Muscle of leg (tissue), 3 donors: ENCODE measurements at regions not wholly inside any gene's neighbourhood (a gene's known extent, or its start where the extent isn't known, plus 50 kb on each side); places are given as distances from the start of the nearest gene placed in this dataset.

Source experiments
- DNase-seq: peaks from one replicate; pipeline ENCODE4 v3.0.0; 2013
- H3K27ac ChIP-seq: one replicate; pipeline ENCODE4 v1.5.1; 2013; ENCODE audit warnings: mild to moderate bottlenecking, low read length, control low read depth
- H3K27me3 ChIP-seq: one replicate; pipeline ENCODE4 v1.6.1; 2013; ENCODE audit warnings: low read length; ENCODE audit not compliant: control insufficient read depth, insufficient read depth
- H3K36me3 ChIP-seq: one replicate; pipeline ENCODE4 v1.6.1; 2013; ENCODE audit warnings: low read length; ENCODE audit not compliant: control insufficient read depth, insufficient read depth
- H3K4me1 ChIP-seq: one replicate; pipeline ENCODE4 v1.6.1; 2013; ENCODE audit warnings: low read length; ENCODE audit not compliant: control insufficient read depth, insufficient read depth
- H3K4me3 ChIP-seq: one replicate; pipeline ENCODE4 v1.5.1; 2013; ENCODE audit warnings: low read length, control low read depth
- H3K9me3 ChIP-seq: replicated peaks from 2 replicates; pipeline ENCODE4 v1.6.1; 2013; ENCODE audit warnings: low read depth, low read length; ENCODE audit not compliant: control insufficient read depth
- WGBS: methylation state at CpG from one replicate; pipeline ENCODE4 v1.1.5; 2013; ENCODE audit warnings: missing lambda C conversion rate; ENCODE audit not compliant: insufficient coverage; 5-methylcytosine and 5-hydroxymethylcytosine counted together

DNA sequence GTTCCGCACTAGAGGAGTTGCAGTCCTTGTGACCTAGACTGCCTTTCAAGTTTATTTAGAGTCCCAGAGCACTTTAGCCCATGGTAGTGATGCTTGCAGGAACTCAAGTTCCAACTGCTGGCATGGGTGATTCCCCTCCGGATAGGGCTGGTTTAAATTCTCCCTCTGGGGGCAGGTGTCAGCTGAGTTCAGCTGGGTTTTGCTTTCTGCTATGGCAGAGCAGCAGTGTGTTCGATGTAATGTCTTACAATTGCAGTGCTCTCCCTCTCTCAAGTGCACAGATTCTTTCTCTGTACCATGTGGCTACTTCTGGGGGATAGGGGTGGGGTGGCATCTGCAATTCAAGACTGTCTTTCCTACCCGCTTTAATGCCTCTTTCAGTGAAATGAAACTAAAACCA lies 164.8 kb upstream of the ZIC3 start:
- Histone ChIP-seq H3K27ac (no peak overlapping the region), H3K9me3 (no peaks in the 10 kb centered on the region), H3K4me3 (no peak overlapping the region), H3K4me1 (no peaks in the 10 kb centered on the region), H3K27me3 (peaks cover 10% of the 10 kb centered on the region), H3K36me3 (no peaks in the 10 kb centered on the region)
- DNase-seq = no peak
- WGBS = 70% methylated on average over 4 of the region's 4 CpGs

DNA sequence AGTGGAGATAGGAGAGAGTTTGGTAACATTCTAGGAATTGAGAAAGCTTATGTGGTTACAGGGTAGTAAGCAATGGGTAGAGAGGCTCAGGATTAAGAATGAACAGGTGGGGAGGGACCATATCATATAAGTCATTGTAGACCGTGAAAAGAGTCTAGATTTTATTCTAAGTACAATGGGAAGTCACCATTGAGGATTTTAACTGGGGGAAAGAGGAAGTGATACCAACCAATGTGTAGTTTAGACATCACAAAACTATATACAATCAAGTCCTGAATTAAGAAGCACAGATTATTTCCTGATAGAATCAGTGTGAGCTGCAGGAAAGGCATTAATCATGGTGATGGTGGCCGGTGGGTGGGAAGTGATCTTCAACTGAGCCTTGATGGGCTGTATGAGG lies 178.3 kb upstream of the ZIC3 start:
- Histone ChIP-seq H3K9me3 (no peaks in the 10 kb centered on the region), H3K27me3 (peaks cover 2% of the 10 kb centered on the region), H3K4me1 (no peaks in the 10 kb centered on the region), H3K4me3 (no peak overlapping the region), H3K27ac (no peak overlapping the region), H3K36me3 (no peaks in the 10 kb centered on the region)
- WGBS = 73% methylated on average over 1 of the region's 2 CpGs
- DNase-seq = no peak

DNA sequence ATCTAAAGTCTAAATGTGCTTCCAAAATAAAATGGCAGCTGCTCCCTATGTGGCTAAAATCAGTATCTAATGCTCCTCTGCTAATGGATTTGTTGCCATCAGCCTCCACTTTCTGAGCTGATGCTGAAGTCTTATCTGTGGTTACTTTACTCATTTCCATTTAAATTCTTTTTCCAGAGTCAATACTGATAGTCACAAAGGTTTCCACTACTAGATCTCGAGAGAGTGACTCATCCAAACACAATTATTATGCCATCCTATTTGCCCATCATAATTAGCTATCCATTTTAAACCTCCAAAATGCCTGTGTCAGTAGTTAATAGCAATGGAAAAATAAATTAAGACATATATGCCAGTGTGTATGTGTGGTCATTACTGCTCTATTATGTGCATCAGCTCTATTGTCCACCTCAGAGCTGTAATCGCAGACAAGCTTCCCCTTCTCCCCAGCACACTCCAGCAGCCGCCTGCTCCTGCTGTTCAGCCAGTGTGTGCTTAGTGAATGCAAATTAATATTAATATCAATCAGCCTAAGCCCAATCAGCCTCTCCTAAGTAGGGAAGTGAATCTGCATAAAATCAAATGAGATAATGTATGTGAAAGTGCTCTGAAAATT lies 199.8 kb upstream of the ZIC3 start:
- peaks cover 8% of the 10 kb centered on the region for H3K27me3 ChIP-seq
- WGBS = no CpG with 5 or more reads among the region's 3 CpGs

DNA sequence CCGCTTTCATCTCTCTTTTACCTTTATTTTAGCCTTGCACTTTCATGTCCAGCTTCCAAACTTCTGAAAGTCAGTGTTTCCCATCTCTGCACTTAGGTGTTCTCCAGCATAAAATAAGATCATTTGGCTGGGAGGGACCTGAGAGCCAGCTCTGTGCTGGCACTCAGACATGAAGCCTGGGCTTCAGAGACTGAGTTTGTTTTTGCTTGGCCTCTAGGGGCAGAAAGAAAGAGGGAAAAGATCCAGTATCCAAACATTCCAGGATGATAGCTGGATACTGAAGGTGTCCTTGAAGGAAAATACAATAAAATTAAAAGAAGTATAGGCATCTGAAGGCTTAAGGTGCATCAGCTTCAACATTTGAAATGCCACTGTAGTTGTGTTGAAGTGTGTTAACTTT lies 202.4 kb upstream of the ZIC3 start:
- H3K27me3 ChIP-seq = peaks cover 10% of the 10 kb centered on the region
- no peaks in the 10 kb centered on the region for H3K9me3 ChIP-seq
- no peaks in the 10 kb centered on the region for H3K4me1 ChIP-seq
- no peak overlapping the region for H3K4me3 ChIP-seq
- H3K27ac ChIP-seq = no peak overlapping the region
- no peak for DNase-seq
- H3K36me3 ChIP-seq = no peaks in the 10 kb centered on the region
- WGBS = 55% methylated on average over 1 of the region's 1 CpG

More for the DNA sequence above, 199.8 kb upstream of the ZIC3 start:
- Histone ChIP-seq H3K27ac (no peak overlapping the region), H3K4me1 (no peaks in the 10 kb centered on the region), H3K9me3 (no peaks in the 10 kb centered on the region), H3K36me3 (no peaks in the 10 kb centered on the region), H3K4me3 (no peak overlapping the region)
- no peak for DNase-seq

DNA sequence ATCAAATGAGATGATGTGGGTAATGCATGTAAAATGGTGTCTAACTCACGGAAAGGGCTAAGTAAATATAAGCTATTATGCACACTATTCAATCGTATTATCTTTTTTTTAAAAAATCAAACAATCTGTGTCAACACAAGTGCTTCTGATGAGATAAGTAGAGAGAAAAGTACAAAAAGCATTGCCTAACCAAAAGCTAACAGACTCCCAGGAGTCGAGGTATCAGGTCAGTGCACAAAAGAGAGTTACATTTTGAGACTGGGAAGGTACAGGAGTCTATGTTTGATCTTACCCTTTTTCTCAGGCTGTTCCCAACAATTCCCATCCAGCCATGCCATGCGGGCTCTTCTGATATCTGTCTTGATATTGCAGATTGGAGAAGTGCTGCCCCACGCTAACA lies 203.3 kb upstream of the ZIC3 start:
- Histone ChIP-seq H3K27ac (no peak overlapping the region), H3K36me3 (no peaks in the 10 kb centered on the region), H3K4me1 (no peaks in the 10 kb centered on the region), H3K27me3 (peaks cover 10% of the 10 kb centered on the region), H3K9me3 (no peaks in the 10 kb centered on the region), H3K4me3 (no peak overlapping the region)
- no CpG with 5 or more reads among the region's 5 CpGs for WGBS
- no peak for DNase-seq

DNA sequence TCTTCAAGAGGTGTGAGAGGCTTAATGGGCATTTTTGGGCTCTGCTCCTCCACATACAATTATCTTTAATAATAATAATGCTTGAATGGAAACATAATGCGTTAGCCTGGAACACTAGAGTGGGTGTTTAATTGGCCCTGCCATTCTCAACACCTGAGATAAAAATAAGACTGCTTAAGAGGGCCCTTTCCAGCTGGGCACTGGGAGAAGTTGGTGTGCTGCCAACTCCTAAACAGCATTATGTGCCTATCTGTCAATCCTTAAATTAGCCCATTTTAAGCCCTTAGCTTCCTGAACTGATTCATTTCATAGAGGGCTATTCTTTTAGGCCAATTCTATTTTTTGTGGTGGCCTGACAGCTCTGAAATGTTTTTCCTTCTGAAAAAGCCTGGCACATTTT lies 211.1 kb upstream of the ZIC3 start:
- no peaks in the 10 kb centered on the region for H3K36me3 ChIP-seq
- DNase-seq = no peak
- WGBS = no CpG with 5 or more reads among the region's 1 CpG

DNA sequence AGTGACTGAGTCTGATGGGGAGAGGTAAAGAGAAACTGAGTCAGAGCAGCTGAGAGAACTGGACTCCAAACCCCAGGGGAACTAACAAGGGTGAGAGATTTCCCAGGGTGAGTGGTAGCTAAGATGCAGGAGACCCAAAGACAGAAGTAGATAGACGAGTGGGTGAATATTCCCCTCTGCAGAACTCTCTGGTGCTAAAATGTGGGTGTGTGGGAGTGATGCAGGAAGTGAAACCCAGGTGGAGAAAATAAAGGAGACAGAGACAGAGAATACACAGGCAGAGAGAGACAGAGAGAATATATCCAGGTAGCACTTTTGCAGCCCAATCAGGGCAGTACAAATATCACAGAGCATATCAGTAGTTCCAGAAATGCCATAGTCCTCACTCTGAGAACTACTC lies 212.5 kb upstream of the ZIC3 start:
- Histone ChIP-seq H3K27ac (no peak overlapping the region), H3K4me1 (no peaks in the 10 kb centered on the region), H3K36me3 (no peaks in the 10 kb centered on the region), H3K9me3 (no peaks in the 10 kb centered on the region), H3K27me3 (peaks cover 6% of the 10 kb centered on the region), H3K4me3 (no peak overlapping the region)
- 63% methylated on average over 1 of the region's 1 CpG for WGBS
- DNase-seq = no peak

More for the DNA sequence above, 211.1 kb upstream of the ZIC3 start:
- Histone ChIP-seq H3K27ac (no peak overlapping the region), H3K4me3 (no peak overlapping the region), H3K9me3 (no peaks in the 10 kb centered on the region), H3K4me1 (no peaks in the 10 kb centered on the region), H3K27me3 (peaks cover 6% of the 10 kb centered on the region)

DNA sequence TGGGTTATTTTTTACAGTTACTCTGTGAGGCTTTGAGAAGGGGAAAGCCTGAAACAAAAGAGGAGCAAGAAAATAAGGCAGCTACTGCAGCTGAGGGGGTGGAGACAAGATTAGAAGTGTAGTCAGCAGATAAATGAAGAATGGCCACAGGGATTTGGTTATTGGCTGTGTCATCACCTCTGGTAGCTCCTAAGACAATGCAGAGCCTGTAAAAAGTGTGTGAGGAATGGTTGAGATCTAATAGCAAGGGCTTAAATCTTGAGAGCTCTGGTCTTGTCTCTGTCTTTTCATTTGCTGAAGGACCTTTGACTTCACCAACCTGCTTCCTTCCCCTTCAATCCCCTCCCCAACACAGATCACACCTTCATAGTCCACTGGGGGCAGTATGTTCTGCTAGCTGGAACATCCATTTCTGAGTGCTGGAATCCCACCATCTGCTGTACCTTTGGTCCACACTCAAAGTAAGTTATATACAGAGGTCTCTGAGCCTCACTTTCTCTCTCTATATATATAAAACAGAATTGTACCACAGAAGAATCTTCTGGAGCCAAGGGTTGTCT lies 213.7 kb upstream of the ZIC3 start:
- DNase-seq = no peak

DNA sequence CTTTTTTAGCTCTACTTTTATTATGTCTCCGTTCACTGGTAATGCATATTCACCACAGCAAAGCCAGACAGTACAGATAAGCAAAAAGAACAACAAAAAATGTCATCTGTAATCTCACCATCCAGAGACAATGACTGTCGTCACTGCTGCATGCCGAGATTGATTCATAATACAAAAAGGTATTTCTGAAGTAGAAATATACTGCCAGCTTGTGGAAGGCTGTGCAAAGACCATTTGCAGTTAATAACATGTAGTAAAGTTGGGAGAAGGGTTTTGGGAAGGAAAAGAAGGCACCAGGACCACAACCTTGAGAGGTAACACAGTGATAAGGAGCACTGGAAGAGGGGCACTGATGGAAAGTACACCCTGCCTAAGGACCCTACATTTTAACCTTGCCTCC lies 223.0 kb upstream of the ZIC3 start:
- DNase-seq = no peak
- H3K9me3 ChIP-seq = no peaks in the 10 kb centered on the region
- no peak overlapping the region for H3K27ac ChIP-seq
- WGBS = 63% methylated on average over 2 of the region's 3 CpGs
- no peaks in the 10 kb centered on the region for H3K27me3 ChIP-seq
- no peaks in the 10 kb centered on the region for H3K36me3 ChIP-seq
- H3K4me1 ChIP-seq = no peaks in the 10 kb centered on the region
- no peak overlapping the region for H3K4me3 ChIP-seq

More for the DNA sequence above, 213.7 kb upstream of the ZIC3 start:
- H3K36me3 ChIP-seq = no peaks in the 10 kb centered on the region
- H3K4me3 ChIP-seq = no peak overlapping the region
- H3K27ac ChIP-seq = no peak overlapping the region
- H3K27me3 ChIP-seq = peaks cover 6% of the 10 kb centered on the region
- H3K4me1 ChIP-seq = no peaks in the 10 kb centered on the region
- H3K9me3 ChIP-seq = no peaks in the 10 kb centered on the region

DNA sequence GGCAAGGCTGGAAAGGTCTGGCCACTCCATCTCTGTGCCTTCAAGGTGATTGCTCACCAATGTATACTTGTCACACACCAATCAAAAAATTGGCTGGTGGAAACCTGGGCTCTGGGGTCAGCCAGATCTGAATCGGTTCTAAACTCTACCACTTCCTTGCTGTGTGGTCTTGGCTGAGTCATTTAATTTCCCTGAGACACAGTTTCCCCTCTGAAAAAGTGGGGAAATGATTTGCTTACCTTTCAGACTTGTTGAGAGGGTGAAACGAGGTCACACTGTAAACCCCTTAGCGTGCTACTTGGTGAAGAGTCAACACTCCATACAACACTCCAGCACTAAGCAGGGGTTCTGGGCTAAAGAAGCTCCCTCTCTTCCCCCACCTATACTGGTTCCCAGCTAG lies 252.3 kb upstream of the ZIC3 start:
- no peaks in the 10 kb centered on the region for H3K4me1 ChIP-seq
- H3K27ac ChIP-seq = no peak overlapping the region
- no peak overlapping the region for H3K4me3 ChIP-seq
- no peak for DNase-seq
- H3K9me3 ChIP-seq = peaks cover 2% of the 10 kb centered on the region
- H3K27me3 ChIP-seq = peaks cover under 1% of the 10 kb centered on the region
- no peaks in the 10 kb centered on the region for H3K36me3 ChIP-seq
- WGBS = 92% methylated on average over 2 of the region's 3 CpGs

DNA sequence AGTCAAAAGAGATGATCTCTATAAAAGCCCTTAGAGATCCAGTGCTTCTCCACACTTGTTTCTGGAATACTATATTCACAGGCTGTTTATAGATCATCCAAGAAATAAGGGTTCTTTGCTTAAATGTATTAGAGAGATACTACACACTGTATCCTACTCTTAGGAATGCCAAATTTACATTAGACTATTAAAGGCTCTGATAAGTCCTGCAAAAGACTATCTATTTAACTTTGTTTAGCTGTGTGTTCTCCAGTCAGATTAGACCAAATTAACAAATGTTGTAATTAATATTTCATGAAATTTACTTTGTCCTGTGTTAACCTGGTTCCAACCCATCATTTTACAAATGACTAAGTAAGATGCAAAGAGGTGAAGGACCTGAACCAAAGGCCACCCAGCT lies 260.5 kb upstream of the ZIC3 start:
- Histone ChIP-seq H3K36me3 (no peaks in the 10 kb centered on the region), H3K4me3 (no peak overlapping the region), H3K4me1 (no peaks in the 10 kb centered on the region), H3K27ac (no peak overlapping the region), H3K27me3 (peaks cover 5% of the 10 kb centered on the region), H3K9me3 (no peaks in the 10 kb centered on the region)
- no peak for DNase-seq
